GM12865 (cell line): ENCODE measurements at regions not wholly inside any gene's neighbourhood (a gene's known extent, or its start where the extent isn't known, plus 50 kb on each side); places are given as distances from the start of the nearest gene placed in this dataset.
A peak's percentile ranks its signal among the peaks of the same experiment; 100 is the strongest.

Source experiments
- DNase-seq: peaks from one replicate; pipeline ENCODE4 v3.0.0; 2010; ENCODE audit warnings: low read depth
- H3K4me3 ChIP-seq: 2 replicates; pipeline ENCODE4 v1.5.1; 2011; ENCODE audit warnings: mild to moderate bottlenecking, low read depth, low read length, control low read depth
- CTCF ChIP-seq: IDR thresholded peaks from 2 replicates; pipeline ENCODE4 v1.5.1; 2011; ENCODE audit warnings: low read length, control low read depth, low read depth, inconsistent platforms; ENCODE audit not compliant: insufficient read depth; ENCODE audit errors: missing control alignments

GRCh38 chr5:60346393-60346792, 353.6 kb downstream of the DEPDC1B start:
- no peak for DNase-seq
- TF ChIP-seq CTCF, result no peak
- H3K4me3 ChIP-seq, result no peak overlapping the region

- DNase-seq, result no peak
- TF ChIP-seq CTCF, result no peak
- H3K4me3 ChIP-seq, result no peak overlapping the region
Measured at GRCh38 chr5:60343102-60343501, 356.9 kb downstream of the DEPDC1B start.

DNA sequence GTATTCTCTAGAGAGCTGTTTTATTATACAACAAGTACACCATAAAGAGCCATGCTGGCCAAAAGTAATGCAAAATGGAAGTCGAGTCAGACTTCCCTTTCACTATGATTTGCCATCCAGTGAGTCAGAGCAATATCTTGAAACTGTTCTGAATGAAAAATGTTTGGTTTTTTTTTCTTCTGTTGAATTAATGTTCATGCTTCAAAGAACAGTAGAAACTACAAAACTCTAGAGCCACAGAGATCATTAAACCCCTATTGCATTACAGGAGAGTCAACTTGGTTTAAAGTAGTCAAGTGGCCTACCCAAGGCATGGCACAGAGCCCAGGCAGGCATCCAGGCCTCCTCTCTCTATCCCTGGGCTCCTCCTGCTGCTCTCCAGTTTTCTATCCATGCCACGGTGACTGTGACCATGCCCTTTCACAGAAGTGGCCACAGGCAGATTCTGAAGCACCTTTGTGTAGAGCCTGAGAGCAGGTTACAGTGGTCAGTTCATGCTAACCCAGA, 358.9 kb downstream of the DEPDC1B start:
- H3K4me3 ChIP-seq, result no peak overlapping the region
- DNase-seq, result peak; percentile 46
- no peak for TF ChIP-seq CTCF

DNA sequence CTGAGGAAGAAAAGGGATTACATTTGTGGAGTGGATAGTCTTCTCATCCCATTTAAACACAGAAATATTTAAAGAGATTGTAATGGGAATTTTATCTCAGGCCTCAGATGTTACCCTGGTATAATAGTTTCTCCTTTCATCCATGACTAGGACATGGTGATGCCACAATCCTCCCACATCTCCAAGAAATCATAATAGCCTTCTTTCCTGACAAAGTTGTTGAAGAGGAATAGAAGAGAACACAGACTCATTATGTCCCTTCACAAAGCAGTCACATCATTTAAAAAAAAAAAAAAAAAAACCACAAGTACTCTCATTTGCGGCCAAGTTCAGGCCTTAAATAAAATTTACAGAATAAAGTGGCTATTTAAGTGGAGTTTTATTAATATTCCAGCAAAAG, 359.6 kb downstream of the DEPDC1B start:
- H3K4me3 ChIP-seq, result no peak overlapping the region
- no peak for DNase-seq
- TF ChIP-seq CTCF, result no peak

DNA sequence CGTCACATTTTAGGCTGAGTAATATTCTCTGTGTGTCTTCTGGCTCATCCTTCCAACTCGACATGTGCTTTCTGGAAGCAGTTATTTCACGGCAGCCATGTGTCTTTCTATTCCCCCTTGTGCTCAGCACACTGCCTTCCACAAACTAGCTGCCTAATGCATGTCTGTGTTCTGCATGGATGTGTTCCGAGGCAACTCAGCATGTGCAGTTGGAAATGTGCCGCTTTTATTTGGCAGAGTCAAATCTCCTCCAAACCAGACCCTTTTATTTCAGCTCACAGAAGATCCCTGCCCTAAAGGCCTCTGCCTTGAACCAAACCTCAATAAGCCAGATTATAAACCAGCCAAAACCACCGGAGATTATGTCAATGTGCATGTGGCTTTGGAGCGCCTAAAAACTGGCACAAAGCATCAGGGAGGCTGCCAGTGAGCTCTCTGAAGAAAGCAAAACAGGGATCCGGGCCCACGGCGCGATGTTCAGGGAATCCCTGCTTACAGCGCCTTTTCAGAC, 360.2 kb downstream of the DEPDC1B start:
- H3K4me3 ChIP-seq, result no peak overlapping the region
- no peak for DNase-seq
- TF ChIP-seq CTCF, result no peak

GRCh38 chr5:60338846-60339245, 361.1 kb downstream of the DEPDC1B start:
- no peak overlapping the region for H3K4me3 ChIP-seq
- DNase-seq, result no peak
- TF ChIP-seq CTCF, result no peak

- no peak for DNase-seq
- TF ChIP-seq CTCF, result no peak
- H3K4me3 ChIP-seq, result no peak overlapping the region
Measured at GRCh38 chr5:60336491-60336890, 363.5 kb downstream of the DEPDC1B start.
